ENCODE measurements at regions not wholly inside any gene's neighbourhood (a gene's known extent, or its start where the extent isn't known, plus 50 kb on each side); places are given as distances from the start of the nearest gene placed in this dataset.

- in situ Hi-C loops (cut with HindIII; ENCODE audit: low sequenced_read_pairs), result no loop called here
These were observed 62.2 kb upstream of the RGMA start for GRCh38 chr15:93150910-93151881.

GRCh38 chr15:93146601-93147000, 57.6 kb upstream of the RGMA start:
- in situ Hi-C loops (cut with HindIII; ENCODE audit: low sequenced_read_pairs), result no loop called here

GRCh38 chr15:93146196-93146595, 57.2 kb upstream of the RGMA start:
- in situ Hi-C loops (cut with HindIII; ENCODE audit: low sequenced_read_pairs), result no loop called here

GRCh38 chr15:93144463-93145236, 55.6 kb upstream of the RGMA start:
- in situ Hi-C loops (cut with HindIII; ENCODE audit: low sequenced_read_pairs), result no loop called here

GRCh38 chr15:93143186-93143585, 54.2 kb upstream of the RGMA start:
- in situ Hi-C loops (cut with HindIII; ENCODE audit: low sequenced_read_pairs), result no loop called here

- in situ Hi-C loops (cut with HindIII; ENCODE audit: low sequenced_read_pairs), result no loop called here
These were observed 52.4 kb upstream of the RGMA start for GRCh38 chr15:93141371-93141794.

GRCh38 chr15:93139436-93139835, 50.4 kb upstream of the RGMA start:
- in situ Hi-C loops (cut with HindIII; ENCODE audit: low sequenced_read_pairs), result no loop called here

GRCh38 chr15:93138681-93139250, 49.8 kb upstream of the RGMA start:
- in situ Hi-C loops (cut with HindIII; ENCODE audit: low sequenced_read_pairs), result no loop called here
